ENCODE measurements at regions not wholly inside any gene's neighbourhood (a gene's known extent, or its start where the extent isn't known, plus 50 kb on each side); places are given as distances from the start of the nearest gene placed in this dataset. TPM values are rescaled to one million over a fixed set of nuclear protein-coding genes. Genes with fewer than 3 reads are reported as not detected.
"Not testable (repeated sequence)": the region's sequence is repeated elsewhere in the genome, so short reads cannot be mapped to it uniquely, and the experiment has no call there.

DNA sequence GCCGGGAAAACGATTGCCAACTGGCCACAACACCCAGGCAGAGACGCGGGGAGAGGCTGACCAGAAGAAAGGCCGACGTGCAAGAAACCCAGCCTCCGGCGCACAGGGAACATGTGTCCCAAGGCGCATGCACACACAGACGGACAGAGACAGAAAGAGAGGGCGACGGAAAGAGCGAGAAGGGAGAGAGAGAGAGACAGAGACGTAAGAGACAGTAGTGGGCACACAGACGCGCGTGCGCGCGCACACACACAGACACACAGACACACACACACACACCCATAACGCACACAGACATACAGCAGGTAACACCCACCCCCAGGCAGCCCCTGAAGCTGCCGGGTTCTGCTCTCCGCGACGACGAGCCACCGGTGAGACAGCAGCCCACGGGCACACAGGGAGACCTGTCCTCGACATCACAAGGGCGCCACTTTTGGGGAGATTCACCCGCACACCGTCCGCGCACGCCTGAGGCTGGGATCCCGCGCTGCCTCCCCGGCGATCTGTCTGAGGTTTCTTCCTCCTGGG, 1581.8 kb downstream of the FOXD4L5 start:
- not testable (repeated sequence) for H3K9me3 ChIP-seq (ENCODE audit: control insufficient read depth in 4 of 4, low read length in 3 of 4); H3K9ac ChIP-seq (ENCODE audit: low read depth in 1 of 2, low read length in 2 of 2); H3K4me3 ChIP-seq (ENCODE audit: low read depth in 1 of 3, low read length in 3 of 3); H3K4me1 ChIP-seq (ENCODE audit: control insufficient read depth in 4 of 4, insufficient read depth in 4 of 4, low read length in 3 of 4); DNase-seq (ENCODE audit: low spot score); H3K27ac ChIP-seq (ENCODE audit: low read depth in 1 of 2, low read length in 2 of 2); H3K36me3 ChIP-seq (ENCODE audit: control insufficient read depth in 4 of 4, insufficient read depth in 3 of 4, low read depth in 1 of 4, low read length in 3 of 4); H3K27me3 ChIP-seq (ENCODE audit: control insufficient read depth in 4 of 4, insufficient read depth in 4 of 4, low read length in 3 of 4)
- 49% methylated on average over 39 of the region's 39 CpGs for WGBS

Small RNA genes in the stretch of these regions (small RNA-seq; reads per million reads assigned to genes)
- gene MIR4477B, result not detected
- not detected for gene PTGER4P3
- not detected for gene RNA5SP284
